Hepatocyte (in vitro differentiated cells): ENCODE measurements at regions not wholly inside any gene's neighbourhood (a gene's known extent, or its start where the extent isn't known, plus 50 kb on each side); places are given as distances from the start of the nearest gene placed in this dataset.

Source experiments
- DNase-seq: peaks from one replicate; pipeline ENCODE4 v3.0.0-alpha.2; 2016; ENCODE audit warnings: low spot score
- H2AFZ ChIP-seq: fragments of 200-600 bp; sonication (generic); 2 replicates; pipeline ENCODE4 v1.6.0; 2016; ENCODE audit warnings: antibody characterized with exemption, mild to moderate bottlenecking
- H3K27ac ChIP-seq: fragments of 200-600 bp; sonication (generic); 2 replicates; pipeline ENCODE4 v1.5.1; 2016; ENCODE audit warnings: mild to moderate bottlenecking
- H3K27me3 ChIP-seq: fragments of 200-600 bp; sonication (generic); 2 replicates; pipeline ENCODE4 v1.6.1; 2016
- H3K36me3 ChIP-seq: fragments of 200-600 bp; sonication (generic); replicated peaks from 2 replicates; pipeline ENCODE4 v1.5.1; 2016; ENCODE audit warnings: low read depth; ENCODE audit not compliant: insufficient read depth
- H3K4me1 ChIP-seq: fragments of 200-600 bp; sonication (generic); 2 replicates; pipeline ENCODE4 v1.5.1; 2016; ENCODE audit warnings: mild to moderate bottlenecking, moderate library complexity; ENCODE audit not compliant: insufficient read depth
- H3K4me2 ChIP-seq: fragments of 200-600 bp; sonication (generic); 2 replicates; pipeline ENCODE4 v1.6.0; 2016
- H3K4me3 ChIP-seq: fragments of 200-600 bp; sonication (generic); 2 replicates; pipeline ENCODE4 v1.5.1; 2016; ENCODE audit warnings: mild to moderate bottlenecking
- H3K79me2 ChIP-seq: fragments of 200-600 bp; sonication (generic); 2 replicates; pipeline ENCODE4 v1.6.0; 2017; ENCODE audit warnings: mild to moderate bottlenecking
- H3K9me2 ChIP-seq: fragments of 200-600 bp; sonication (generic); replicated peaks from 2 replicates; pipeline ENCODE4 v1.6.0; 2017; ENCODE audit warnings: mild to moderate bottlenecking; ENCODE audit not compliant: insufficient read depth
- H3K9me3 ChIP-seq: fragments of 200-600 bp; sonication (generic); 2 replicates; pipeline ENCODE4 v1.5.1; 2016; ENCODE audit warnings: low read depth, mild to moderate bottlenecking
- H4K20me1 ChIP-seq: fragments of 200-600 bp; sonication (generic); 2 replicates; pipeline ENCODE4 v1.6.0; 2016; ENCODE audit warnings: mild to moderate bottlenecking; ENCODE audit not compliant: insufficient read depth, poor library complexity, severe bottlenecking
- EZH2 ChIP-seq: fragments of 200-600 bp; sonication (generic); IDR thresholded peaks from 2 replicates; pipeline ENCODE4 v1.6.1; 2016; ENCODE audit warnings: antibody characterized with exemption, mild to moderate bottlenecking, borderline replicate concordance
- EZH2phosphoT487 ChIP-seq: fragments of 200-600 bp; sonication (generic); IDR thresholded peaks from one replicate; pipeline ENCODE4 v1.6.1; 2018; ENCODE audit warnings: antibody characterized with exemption, mild to moderate bottlenecking, low read depth, moderate library complexity; ENCODE audit not compliant: unreplicated experiment, severe bottlenecking
- WGBS: methylation state at CpG from one replicate; pipeline ENCODE4 v1.1.6; 2016; ENCODE audit warnings: low lambda C conversion rate; ENCODE audit errors: missing lambda C conversion rate; 5-methylcytosine and 5-hydroxymethylcytosine counted together
- TF ChIP-seq, protein P1 (sequence below): fragments of 200-600 bp; sonication (generic); IDR thresholded peaks from 2 replicates; pipeline ENCODE4 v1.5.1; 2016; ENCODE audit warnings: antibody characterized with exemption, mild to moderate bottlenecking; ENCODE audit not compliant: poor library complexity

DNA sequence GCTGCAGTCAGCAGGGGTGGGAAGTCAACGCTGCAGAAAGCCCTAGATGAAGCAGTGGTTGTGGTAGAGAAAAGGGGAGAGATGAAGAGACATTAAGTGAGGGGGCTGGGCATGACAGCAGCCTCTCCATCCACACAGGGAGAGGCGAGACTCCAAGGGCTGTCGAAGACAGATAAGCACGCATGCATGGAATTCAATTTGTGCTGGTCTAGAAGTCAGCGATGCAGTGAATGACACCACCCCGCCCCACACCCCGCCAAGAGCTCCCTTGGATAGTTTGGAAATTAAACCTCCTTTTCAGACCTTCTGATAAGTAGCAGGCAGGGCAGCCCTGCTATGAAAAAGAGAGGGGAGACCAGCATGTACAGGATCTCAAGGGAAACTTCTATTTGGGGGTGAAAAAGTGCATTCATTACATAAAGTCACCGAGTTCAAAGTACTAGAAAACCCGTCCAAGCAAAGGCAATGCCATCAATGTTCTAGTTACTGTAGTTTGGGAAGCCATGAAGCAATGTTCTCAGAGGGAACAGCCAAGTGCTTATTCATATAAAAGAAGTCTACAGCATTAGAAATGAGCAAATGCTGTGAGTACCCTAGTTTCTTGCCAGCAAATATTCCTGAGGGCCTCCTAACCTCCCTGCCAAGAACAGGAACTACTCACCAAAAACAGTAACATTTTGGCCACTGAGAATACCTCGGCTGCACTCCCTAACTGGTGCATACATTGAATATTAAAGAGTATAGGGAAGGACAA is 152.3 kb upstream of the ANXA10 start:
- Histone ChIP-seq H3K9me3 (no peaks in the 10 kb centered on the region), H3K36me3 (no peaks in the 10 kb centered on the region), H3K4me2 (no peak overlapping the region), H3K4me1 (no peaks in the 10 kb centered on the region), H4K20me1 (no peaks in the 10 kb centered on the region), H3K27me3 (no peaks in the 10 kb centered on the region), H3K9me2 (no peaks in the 10 kb centered on the region), H3K27ac (no peak overlapping the region), H3K4me3 (no peak overlapping the region), H2AFZ (no peak overlapping the region), H3K79me2 (no peaks in the 10 kb centered on the region)
- TF ChIP-seq EZH2 (no peak), EZH2phosphoT487 (no peak)
- TF ChIP-seq, protein P1, sequence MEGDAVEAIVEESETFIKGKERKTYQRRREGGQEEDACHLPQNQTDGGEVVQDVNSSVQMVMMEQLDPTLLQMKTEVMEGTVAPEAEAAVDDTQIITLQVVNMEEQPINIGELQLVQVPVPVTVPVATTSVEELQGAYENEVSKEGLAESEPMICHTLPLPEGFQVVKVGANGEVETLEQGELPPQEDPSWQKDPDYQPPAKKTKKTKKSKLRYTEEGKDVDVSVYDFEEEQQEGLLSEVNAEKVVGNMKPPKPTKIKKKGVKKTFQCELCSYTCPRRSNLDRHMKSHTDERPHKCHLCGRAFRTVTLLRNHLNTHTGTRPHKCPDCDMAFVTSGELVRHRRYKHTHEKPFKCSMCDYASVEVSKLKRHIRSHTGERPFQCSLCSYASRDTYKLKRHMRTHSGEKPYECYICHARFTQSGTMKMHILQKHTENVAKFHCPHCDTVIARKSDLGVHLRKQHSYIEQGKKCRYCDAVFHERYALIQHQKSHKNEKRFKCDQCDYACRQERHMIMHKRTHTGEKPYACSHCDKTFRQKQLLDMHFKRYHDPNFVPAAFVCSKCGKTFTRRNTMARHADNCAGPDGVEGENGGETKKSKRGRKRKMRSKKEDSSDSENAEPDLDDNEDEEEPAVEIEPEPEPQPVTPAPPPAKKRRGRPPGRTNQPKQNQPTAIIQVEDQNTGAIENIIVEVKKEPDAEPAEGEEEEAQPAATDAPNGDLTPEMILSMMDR, result no peak
- DNase-seq, result no peak
- WGBS, result 81% methylated on average over 10 of the region's 10 CpGs

DNA sequence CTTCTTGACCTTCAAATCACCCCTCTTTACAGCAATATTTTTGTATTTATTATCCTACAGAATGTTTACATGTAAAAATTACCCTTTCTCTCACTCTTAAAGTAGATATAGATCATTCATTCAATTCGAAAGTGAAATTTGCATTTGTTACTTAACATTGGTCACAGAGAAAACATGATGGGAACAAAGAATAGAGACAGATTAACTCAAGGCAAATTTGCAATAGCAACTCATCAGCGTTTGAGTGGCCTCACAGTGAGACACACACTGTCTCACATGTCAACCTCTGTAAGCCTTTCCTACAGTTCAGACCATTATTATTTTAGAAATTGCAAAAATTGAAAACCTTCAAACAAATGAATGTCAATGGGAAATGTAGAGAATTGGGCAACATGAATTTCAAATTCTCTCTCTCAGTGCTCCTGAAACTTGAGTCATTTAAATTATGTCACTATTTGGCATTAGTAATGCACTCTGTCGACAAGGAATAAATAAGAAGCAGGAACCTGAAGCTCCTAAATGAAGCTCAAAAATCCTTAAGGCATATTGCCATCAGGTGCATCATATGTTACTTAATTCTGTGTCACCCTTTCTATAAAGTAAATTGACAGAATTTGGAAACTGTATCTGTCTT is 148.3 kb upstream of the ANXA10 start:
- TF ChIP-seq EZH2phosphoT487, result no peak
- TF ChIP-seq EZH2, result no peak
- TF ChIP-seq, protein P1, result no peak
- 48% methylated on average over 3 of the region's 3 CpGs for WGBS
- no peak overlapping the region for H3K27ac ChIP-seq
- no peaks in the 10 kb centered on the region for H3K79me2 ChIP-seq
- H4K20me1 ChIP-seq, result no peaks in the 10 kb centered on the region
- H3K27me3 ChIP-seq, result no peaks in the 10 kb centered on the region
- H2AFZ ChIP-seq, result no peak overlapping the region
- H3K4me2 ChIP-seq, result no peak overlapping the region
- no peak overlapping the region for H3K4me3 ChIP-seq
- no peak for DNase-seq
- H3K4me1 ChIP-seq, result no peaks in the 10 kb centered on the region
- no peaks in the 10 kb centered on the region for H3K9me2 ChIP-seq
- no peaks in the 10 kb centered on the region for H3K36me3 ChIP-seq
- H3K9me3 ChIP-seq, result no peaks in the 10 kb centered on the region

GRCh38 chr4:167944721-167945120 is 147.6 kb upstream of the ANXA10 start:
- H3K27ac ChIP-seq, result no peak overlapping the region
- WGBS, result 83% methylated on average over 2 of the region's 2 CpGs
- DNase-seq, result no peak
- no peaks in the 10 kb centered on the region for H3K9me3 ChIP-seq
- H3K36me3 ChIP-seq, result no peaks in the 10 kb centered on the region
- no peak overlapping the region for H2AFZ ChIP-seq
- no peaks in the 10 kb centered on the region for H3K4me1 ChIP-seq
- H3K9me2 ChIP-seq, result no peaks in the 10 kb centered on the region
- H3K4me2 ChIP-seq, result no peak overlapping the region
- no peaks in the 10 kb centered on the region for H3K79me2 ChIP-seq
- no peaks in the 10 kb centered on the region for H4K20me1 ChIP-seq
- TF ChIP-seq EZH2 (no peak), EZH2phosphoT487 (no peak)
- TF ChIP-seq, protein P1, result no peak
- H3K4me3 ChIP-seq, result no peak overlapping the region
- no peaks in the 10 kb centered on the region for H3K27me3 ChIP-seq
